IMR-90 (cell line): ENCODE measurements at regions not wholly inside any gene's neighbourhood (a gene's known extent, or its start where the extent isn't known, plus 50 kb on each side); places are given as distances from the start of the nearest gene placed in this dataset.

ENCODE experiments used
- ATAC-seq: fragments of 200-7000 bp; cut with Tn5 transposase; 2 replicates; pipeline ENCODE4 v1.9.1; 2020; ENCODE audit warnings: low read depth, mild to moderate bottlenecking, moderate library complexity
- BruUV-seq: library from RNA; stranded (reverse); fragments of 400-500 nt; replicated peaks from 2 replicates; lab custom pipeline; 2021; lab: Mats Ljungman, UMichigan
- CTCF ChIA-PET: fragments of 300-600 bp; formaldehyde crosslinking; extraction: SDS; loops from one replicate; lab custom pipeline; 2021; ENCODE audit warnings: antibody characterized with exemption; lab: Yijun Ruan, JAX
- POLR2A ChIA-PET: fragments of 300-600 bp; sonication (Branson Sonifier 250); formaldehyde crosslinking; loops from one replicate; lab custom pipeline; 2022; ENCODE audit warnings: antibody characterized with exemption; ENCODE audit not compliant: unreplicated experiment; lab: Charles Lee
- DNase-seq: peaks from one replicate; pipeline ENCODE4 v3.0.0; 2013
- H2AFZ ChIP-seq: replicated peaks from 2 replicates; pipeline ENCODE3; 2013; ENCODE audit warnings: low read length, mild to moderate bottlenecking; ENCODE audit not compliant: poor library complexity
- H2AK5ac ChIP-seq: 2 replicates; pipeline ENCODE4 v1.6.1; 2013; ENCODE audit warnings: low read depth, low read length, inconsistent platforms
- H2AK9ac ChIP-seq: replicated peaks from 2 replicates; pipeline ENCODE3; 2013; ENCODE audit warnings: mild to moderate bottlenecking, low read depth, low read length, moderate library complexity; ENCODE audit not compliant: poor library complexity
- H2BK120ac ChIP-seq: 2 replicates; pipeline ENCODE4 v1.6.1; 2013; ENCODE audit warnings: low read depth, low read length, inconsistent platforms
- H2BK15ac ChIP-seq: 3 replicates; pipeline ENCODE4 v1.6.1; 2013; ENCODE audit warnings: low read depth, low read length, inconsistent platforms
- H2BK20ac ChIP-seq: 2 replicates; pipeline ENCODE4 v1.6.1; 2013; ENCODE audit warnings: low read depth, mild to moderate bottlenecking, inconsistent platforms, low read length, moderate library complexity
- H2BK5ac ChIP-seq: 2 replicates; pipeline ENCODE4 v1.6.1; 2013; ENCODE audit warnings: mild to moderate bottlenecking, low read depth, low read length, inconsistent platforms; ENCODE audit not compliant: poor library complexity, severe bottlenecking
- H3K14ac ChIP-seq: replicated peaks from 2 replicates; pipeline ENCODE4 v1.6.1; 2013; ENCODE audit warnings: low read depth, low read length, inconsistent platforms
- H3K18ac ChIP-seq: 2 replicates; pipeline ENCODE4 v1.6.1; 2013; ENCODE audit warnings: low read depth, low read length, control low read depth
- H3K23ac ChIP-seq: 2 replicates; pipeline ENCODE4 v1.6.1; 2013; ENCODE audit warnings: low read depth, low read length, inconsistent platforms
- H3K27ac ChIP-seq: 2 replicates; pipeline ENCODE4 v1.5.1; 2013; ENCODE audit warnings: mild to moderate bottlenecking, control low read depth, low read length; ENCODE audit not compliant: insufficient read depth
- H3K27me3 ChIP-seq: 2 replicates; pipeline ENCODE4 v1.6.1; 2013; ENCODE audit warnings: low read length; ENCODE audit not compliant: control insufficient read depth, insufficient read depth
- H3K36me3 ChIP-seq: 2 replicates; pipeline ENCODE4 v1.6.1; 2013; ENCODE audit warnings: low read length, mixed read lengths; ENCODE audit not compliant: control insufficient read depth, insufficient read depth
- H3K4ac ChIP-seq: 2 replicates; pipeline ENCODE4 v1.6.1; 2013; ENCODE audit warnings: low read depth, low read length, inconsistent platforms
- H3K4me1 ChIP-seq: 2 replicates; pipeline ENCODE4 v1.6.1; 2013; ENCODE audit warnings: low read length, mixed read lengths; ENCODE audit not compliant: control insufficient read depth, insufficient read depth
- H3K4me2 ChIP-seq: 2 replicates; pipeline ENCODE4 v1.6.1; 2013; ENCODE audit warnings: low read depth, mild to moderate bottlenecking, control low read depth, low read length, moderate library complexity
- H3K4me3 ChIP-seq: 2 replicates; pipeline ENCODE4 v1.5.1; 2013; ENCODE audit warnings: low read depth, mild to moderate bottlenecking, control low read depth, low read length, moderate library complexity; ENCODE audit not compliant: insufficient read depth
- H3K56ac ChIP-seq: 2 replicates; pipeline ENCODE4 v1.6.1; 2013; ENCODE audit warnings: low read length, inconsistent platforms; ENCODE audit not compliant: insufficient read depth; ENCODE audit errors: extremely low read depth
- H3K79me1 ChIP-seq, 2 experiments: 2 replicates each; pipeline ENCODE4 v1.6.1; 2013; ENCODE audit warnings: low read length in 2 of 2, inconsistent platforms in 1 of 2, low read depth in 1 of 2
- H3K9ac ChIP-seq: 2 replicates; pipeline ENCODE4 v1.6.1; 2013; ENCODE audit warnings: low read depth, low read length, control low read depth
- H3K9me1 ChIP-seq: 2 replicates; pipeline ENCODE4 v1.6.1; 2013; ENCODE audit warnings: low read length, inconsistent platforms; ENCODE audit not compliant: insufficient read depth
- H3K9me3 ChIP-seq: 2 replicates; pipeline ENCODE4 v1.6.1; 2013; ENCODE audit warnings: low read length; ENCODE audit not compliant: control insufficient read depth, insufficient read depth
- H4K20me1 ChIP-seq: 2 replicates; pipeline ENCODE4 v1.6.1; 2013; ENCODE audit warnings: low read length, inconsistent platforms; ENCODE audit not compliant: insufficient read depth
- H4K5ac ChIP-seq: 2 replicates; pipeline ENCODE4 v1.6.1; 2013; ENCODE audit warnings: mild to moderate bottlenecking, low read depth, low read length, control low read depth
- H4K8ac ChIP-seq, 2 experiments: 2 replicates each; pipeline ENCODE4 v1.6.1; 2013; ENCODE audit warnings: low read depth in 2 of 2, low read length in 2 of 2, control low read depth in 1 of 2, inconsistent platforms in 1 of 2
- H4K91ac ChIP-seq: 2 replicates; pipeline ENCODE4 v1.6.1; 2013; ENCODE audit warnings: low read depth, low read length, inconsistent platforms; ENCODE audit not compliant: insufficient read depth
- BHLHE40 ChIP-seq: fragments of 150-350 bp; IDR thresholded peaks from 2 replicates; pipeline ENCODE4 v1.6.1; 2016; ENCODE audit warnings: mild to moderate bottlenecking, low read depth, low read length
- CEBPB ChIP-seq: IDR thresholded peaks from 2 replicates; pipeline ENCODE4 v1.6.1; 2012; ENCODE audit warnings: low read depth, low read length, improper control_type of control experiment
- CHD1 ChIP-seq: IDR thresholded peaks from 2 replicates; pipeline ENCODE4 v1.6.1; 2012; ENCODE audit warnings: low read depth, low read length, improper control_type of control experiment
- CTCF ChIP-seq: conservative IDR thresholded peaks from 2 replicates; pipeline ENCODE4 v1.5.1; 2012; ENCODE audit warnings: mild to moderate bottlenecking, low read depth, low read length, improper control_type of control experiment
- ELK1 ChIP-seq: fragments of 150-350 bp; IDR thresholded peaks from 2 replicates; pipeline ENCODE4 v1.6.1; 2016; ENCODE audit warnings: low read depth, mild to moderate bottlenecking, low read length, moderate library complexity, borderline replicate concordance
- FOS ChIP-seq: fragments of 150-350 bp; IDR thresholded peaks from 2 replicates; pipeline ENCODE4 v1.6.1; 2016; ENCODE audit warnings: low read depth, low read length
- MAFK ChIP-seq: IDR thresholded peaks from 2 replicates; pipeline ENCODE4 v1.6.1; 2012; ENCODE audit warnings: low read depth, low read length, improper control_type of control experiment
- MAZ ChIP-seq: IDR thresholded peaks from 2 replicates; pipeline ENCODE4 v1.6.1; 2012; ENCODE audit warnings: low read depth, mild to moderate bottlenecking, low read length, improper control_type of control experiment, moderate library complexity, borderline replicate concordance
- MXI1 ChIP-seq: IDR thresholded peaks from 2 replicates; pipeline ENCODE4 v1.6.1; 2012; ENCODE audit warnings: low read depth, mild to moderate bottlenecking, low read length, moderate library complexity, borderline replicate concordance
- NFE2L2 ChIP-seq: fragments of 150-350 bp; IDR thresholded peaks from 2 replicates; pipeline ENCODE4 v1.6.1; 2016; ENCODE audit warnings: low read depth, mild to moderate bottlenecking, low read length
- POLR2A ChIP-seq: IDR thresholded peaks from 2 replicates; pipeline ENCODE4 v1.6.1; 2012; ENCODE audit warnings: mild to moderate bottlenecking, low read depth, low read length
- RAD21 ChIP-seq: IDR thresholded peaks from 2 replicates; pipeline ENCODE4 v1.6.1; 2012; ENCODE audit warnings: low read length, improper control_type of control experiment
- RCOR1 ChIP-seq: IDR thresholded peaks from 2 replicates; pipeline ENCODE4 v1.6.1; 2012; ENCODE audit warnings: mild to moderate bottlenecking, low read length, improper control_type of control experiment; ENCODE audit not compliant: insufficient replicate concordance
- RFX5 ChIP-seq: IDR thresholded peaks from 2 replicates; pipeline ENCODE4 v1.8.0; 2012; ENCODE audit warnings: low read depth, mild to moderate bottlenecking, low read length, moderate library complexity
- SMC3 ChIP-seq: fragments of 150-350 bp; IDR thresholded peaks from 2 replicates; pipeline ENCODE4 v1.6.1; 2016; ENCODE audit warnings: low read depth, mild to moderate bottlenecking, antibody characterized with exemption, low read length, moderate library complexity
- USF2 ChIP-seq: fragments of 150-350 bp; IDR thresholded peaks from 2 replicates; pipeline ENCODE4 v1.6.1; 2017; ENCODE audit warnings: mild to moderate bottlenecking, antibody characterized with exemption, low read length, low read depth
- WGBS, 2 experiments: methylation state at CpG; one replicate each; pipeline versions ENCODE4 v1.1.5 to v1.1.7; 2013; ENCODE audit warnings: missing lambda C conversion rate in 2 of 2; ENCODE audit not compliant: insufficient read length in 1 of 2; ENCODE audit errors: extremely low coverage in 2 of 2; 5-methylcytosine and 5-hydroxymethylcytosine counted together
- dilution Hi-C: fragments of 300-500 bp; cut with HindIII; formaldehyde crosslinking; loops from one replicate; pipeline ENCODE4 v1.14.3; 2018; ENCODE audit warnings: low sequenced_read_pairs; ENCODE audit not compliant: unreplicated experiment
- in situ Hi-C: fragments of 300-500 bp; cut with MboI; formaldehyde crosslinking; loops from 3 replicates; pipeline ENCODE4 v1.14.3; 2019; ENCODE audit warnings: low sequenced_read_pairs, inconsistent platforms, mixed read lengths
- intact Hi-C: fragments of 100-400 bp; cut with micrococcal nuclease; formaldehyde crosslinking; loops from 2 replicates; pipeline ENCODE4 v1.10.0; 2022

GRCh38 chr14:40240245-40240859, 808.1 kb upstream of the FBXO33 start:
- no peak overlapping the region for H4K8ac ChIP-seq
- no peak overlapping the region for H4K91ac ChIP-seq
- CTCF ChIA-PET = interaction anchor here (1.2 kb wide), 1 partner anchor 9 kb away, joined by 3 read pairs; no protein-coding TSS in a partner anchor
- H2AK5ac ChIP-seq = no peak overlapping the region
- no peak overlapping the region for H3K4me2 ChIP-seq
- H2AK9ac ChIP-seq = no peak overlapping the region
- H2BK120ac ChIP-seq = no peak overlapping the region
- BruUV-seq = no TSS peak
- WGBS, 2 experiments = no CpG with 5 or more reads among the region's 3 CpGs
- dilution Hi-C loops = no loop called here
- DNase-seq (no peak), ATAC-seq (no peak)
- H2AFZ ChIP-seq = no peak overlapping the region
- H2BK20ac ChIP-seq = no peak overlapping the region
- no peaks in the 10 kb centered on the region for H3K79me1 ChIP-seq
- no peak overlapping the region for H3K27ac ChIP-seq
- in situ Hi-C loops = no loop called here
- H3K36me3 ChIP-seq = no peaks in the 10 kb centered on the region
- H3K9me3 ChIP-seq = peaks cover 7% of the 10 kb centered on the region
- H3K14ac ChIP-seq = no peak overlapping the region
- intact Hi-C loops = no loop called here
- H3K4ac ChIP-seq = no peak overlapping the region
- H3K23ac ChIP-seq = no peak overlapping the region
- POLR2A ChIA-PET = no interaction called here
- no peak overlapping the region for H2BK5ac ChIP-seq
- H3K4me3 ChIP-seq = no peak overlapping the region
- no peak overlapping the region for H3K18ac ChIP-seq
- H2BK15ac ChIP-seq = no peak overlapping the region
- H3K9ac ChIP-seq = no peak overlapping the region
- TF ChIP-seq BHLHE40 (no peak), ELK1 (no peak), CHD1 (no peak), CTCF (no peak), NFE2L2 (no peak), RAD21 (no peak), SMC3 (no peak), MXI1 (no peak), MAZ (no peak), POLR2A (no peak), RFX5 (no peak), FOS (no peak), USF2 (no peak), MAFK (no peak), CEBPB (no peak), RCOR1 (no peak)
- H3K56ac ChIP-seq = no peak overlapping the region
- H4K5ac ChIP-seq = no peak overlapping the region
- no peaks in the 10 kb centered on the region for H3K27me3 ChIP-seq
- no peaks in the 10 kb centered on the region for H3K4me1 ChIP-seq
- H3K9me1 ChIP-seq = no peaks in the 10 kb centered on the region
- H4K20me1 ChIP-seq = no peaks in the 10 kb centered on the region
